ENCODE measurements at regions not wholly inside any gene's neighbourhood (a gene's known extent, or its start where the extent isn't known, plus 50 kb on each side); places are given as distances from the start of the nearest gene placed in this dataset.
"Not testable (repeated sequence)": the region's sequence is repeated elsewhere in the genome, so short reads cannot be mapped to it uniquely, and the experiment has no call there.

GRCh38 chr18:76602191-76602590 lies 107.1 kb upstream of the ZNF516 start:
- no peak for DNase-seq

DNA sequence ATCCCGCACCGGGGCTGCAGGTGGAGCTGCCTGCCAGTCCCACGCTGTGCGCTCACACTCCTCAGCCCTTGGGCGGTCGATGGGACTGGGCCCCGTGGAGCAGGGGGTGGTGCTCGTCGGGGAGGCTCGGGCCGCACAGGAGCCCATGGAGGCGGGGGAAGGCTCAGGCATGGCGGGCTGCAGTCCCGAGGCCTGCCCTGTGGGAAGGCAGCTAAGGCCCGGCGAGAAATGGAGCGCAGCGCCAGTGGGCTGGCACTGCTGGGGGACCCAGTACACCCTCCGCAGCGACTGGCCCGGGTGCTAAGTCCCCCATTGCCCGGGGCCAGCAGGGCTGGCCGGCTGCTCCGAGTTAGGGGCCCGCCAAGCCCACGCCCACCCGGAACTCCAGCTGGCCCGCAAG lies 105.0 kb upstream of the ZNF516 start:
- DNase-seq = not testable (repeated sequence)

DNA sequence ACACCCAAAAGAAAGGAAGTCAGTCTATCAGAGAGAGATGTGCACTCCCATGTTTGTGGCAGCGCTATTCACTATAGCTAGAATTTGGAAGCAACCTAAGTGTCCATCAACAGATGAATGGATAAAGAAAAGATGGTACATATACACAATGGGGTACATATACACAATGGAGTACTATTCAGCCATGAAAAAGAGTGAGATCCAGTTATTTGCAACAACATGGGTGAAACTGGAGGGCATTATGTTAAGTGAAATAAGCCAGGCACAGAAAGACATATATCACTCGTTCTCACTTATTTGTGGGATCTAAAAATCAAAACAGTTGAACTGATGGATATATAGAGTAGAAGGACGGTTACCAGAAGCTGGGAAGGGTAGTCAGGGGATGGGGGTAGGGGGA lies 99.9 kb upstream of the ZNF516 start:
- DNase-seq = no peak

DNA sequence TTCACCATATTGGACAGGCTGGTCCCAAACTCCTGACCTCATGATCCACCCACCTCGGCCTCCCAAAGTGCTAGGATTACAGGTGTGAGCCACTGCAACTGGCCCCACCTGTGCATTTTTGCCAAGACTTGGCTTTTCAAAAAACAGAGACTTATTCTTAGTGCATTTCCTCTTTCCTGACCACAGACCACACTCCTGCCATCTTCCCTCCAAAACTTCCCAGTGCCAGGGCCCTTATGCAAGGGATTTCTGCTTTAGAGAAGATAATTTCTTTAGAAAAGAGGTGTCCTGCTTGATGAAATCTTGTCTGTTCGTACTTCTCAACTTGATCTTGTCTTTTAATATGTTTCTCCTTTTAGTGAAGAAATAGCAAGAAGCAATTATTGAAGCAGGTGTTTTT lies 98.8 kb upstream of the ZNF516 start:
- DNase-seq = no peak

- DNase-seq = no peak
These were observed 97.9 kb upstream of the ZNF516 start for GRCh38 chr18:76592981-76593381.

GRCh38 chr18:76592096-76592495 lies 97.1 kb upstream of the ZNF516 start:
- no peak for DNase-seq

- DNase-seq = no peak
These were observed 94.8 kb upstream of the ZNF516 start for GRCh38 chr18:76589866-76590265.

DNA sequence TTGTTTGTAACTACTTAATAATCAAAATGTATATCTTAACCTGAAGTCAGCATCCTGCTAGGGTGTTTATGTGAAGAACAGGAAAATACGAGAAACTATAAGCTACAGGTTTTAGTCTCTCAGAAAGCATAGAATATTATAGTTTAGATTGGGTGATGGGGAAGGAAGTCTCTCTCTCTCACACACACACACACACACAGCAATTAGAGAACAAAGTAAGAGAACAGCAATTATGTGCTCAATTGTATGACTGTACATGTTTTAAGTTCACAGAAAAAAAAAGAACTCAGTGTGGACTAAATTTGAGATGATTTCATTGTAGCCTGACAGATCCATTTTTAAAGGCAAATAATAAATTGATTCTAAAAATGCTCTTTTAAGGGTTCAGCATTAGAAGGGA lies 94.3 kb upstream of the ZNF516 start:
- DNase-seq = peak; percentile 29

DNA sequence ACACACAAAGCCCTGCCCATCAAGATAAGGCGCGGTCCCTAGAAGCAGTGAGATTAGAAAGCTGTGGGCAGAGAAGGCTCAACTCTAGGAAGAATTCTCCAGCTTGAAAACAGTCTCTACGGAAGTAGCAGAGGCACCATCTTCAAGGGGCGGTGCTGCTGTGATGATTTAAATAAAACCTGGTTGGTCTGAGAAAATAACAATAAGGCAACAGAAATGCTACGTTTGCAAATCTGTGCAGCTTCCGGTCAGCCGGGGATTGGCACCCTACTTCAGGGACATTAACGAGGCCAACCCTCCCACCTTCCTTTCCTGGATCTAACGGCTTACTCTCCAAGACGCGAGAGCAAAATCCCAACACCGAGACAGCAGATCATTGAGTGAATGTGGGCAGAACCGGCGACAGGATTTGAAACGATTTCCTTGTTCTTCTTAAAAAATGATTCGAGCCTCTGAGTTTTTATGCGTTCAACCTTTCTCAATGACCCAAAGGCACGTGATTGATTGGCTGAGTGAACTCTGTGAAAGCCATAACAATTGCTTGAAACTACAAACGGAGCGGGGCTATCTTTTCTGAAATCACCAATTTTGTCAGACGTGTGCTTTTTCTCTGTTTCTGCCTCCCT lies 93.7 kb upstream of the ZNF516 start:
- peak; percentile 31 for DNase-seq

DNA sequence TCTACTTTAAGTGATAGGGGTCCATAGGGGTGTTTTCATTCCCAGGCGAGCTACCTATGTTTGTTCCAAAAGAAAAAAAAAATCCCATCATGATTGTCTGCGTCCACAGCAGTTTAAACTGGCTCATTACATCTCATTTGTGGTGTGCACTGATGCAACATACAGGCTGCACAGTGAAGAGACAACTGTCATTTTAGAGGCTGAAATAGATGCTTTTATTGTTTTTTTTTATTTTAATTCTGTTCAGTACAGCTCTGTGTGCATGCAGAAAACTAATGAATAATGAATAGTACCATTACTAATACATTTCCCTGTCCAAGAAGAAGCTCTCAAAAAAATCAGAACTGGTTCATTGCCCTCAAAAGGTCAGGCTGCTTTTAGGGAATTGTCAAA lies 92.8 kb upstream of the ZNF516 start:
- no peak for DNase-seq

- DNase-seq = no peak
These were observed 92.3 kb upstream of the ZNF516 start for GRCh38 chr18:76587147-76587878.

- DNase-seq = no peak
These were observed 89.6 kb upstream of the ZNF516 start for GRCh38 chr18:76584414-76585310.

DNA sequence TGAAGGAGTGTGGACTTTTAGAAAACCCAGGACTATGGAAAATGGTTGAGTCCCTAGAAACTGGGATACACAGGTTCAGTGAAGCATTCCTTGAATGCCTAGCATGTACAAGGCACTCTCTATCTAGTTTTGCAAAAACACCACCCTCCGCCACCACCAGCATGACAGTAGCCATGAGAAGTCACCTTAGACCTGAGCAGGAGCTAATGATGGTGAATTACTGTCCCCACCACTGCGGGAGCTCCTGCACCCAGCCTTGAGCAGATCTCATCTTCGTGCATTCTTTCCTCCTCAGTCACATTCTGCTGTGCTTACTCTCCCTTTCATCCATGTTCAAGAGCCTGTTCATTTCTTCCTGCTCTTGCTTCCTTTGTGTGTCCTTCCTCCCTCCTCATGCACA lies 86.2 kb upstream of the ZNF516 start:
- DNase-seq = no peak

GRCh38 chr18:76580288-76580962 lies 85.4 kb upstream of the ZNF516 start:
- DNase-seq = no peak

- DNase-seq = no peak
These were observed 84.3 kb upstream of the ZNF516 start for GRCh38 chr18:76579301-76579695.

DNA sequence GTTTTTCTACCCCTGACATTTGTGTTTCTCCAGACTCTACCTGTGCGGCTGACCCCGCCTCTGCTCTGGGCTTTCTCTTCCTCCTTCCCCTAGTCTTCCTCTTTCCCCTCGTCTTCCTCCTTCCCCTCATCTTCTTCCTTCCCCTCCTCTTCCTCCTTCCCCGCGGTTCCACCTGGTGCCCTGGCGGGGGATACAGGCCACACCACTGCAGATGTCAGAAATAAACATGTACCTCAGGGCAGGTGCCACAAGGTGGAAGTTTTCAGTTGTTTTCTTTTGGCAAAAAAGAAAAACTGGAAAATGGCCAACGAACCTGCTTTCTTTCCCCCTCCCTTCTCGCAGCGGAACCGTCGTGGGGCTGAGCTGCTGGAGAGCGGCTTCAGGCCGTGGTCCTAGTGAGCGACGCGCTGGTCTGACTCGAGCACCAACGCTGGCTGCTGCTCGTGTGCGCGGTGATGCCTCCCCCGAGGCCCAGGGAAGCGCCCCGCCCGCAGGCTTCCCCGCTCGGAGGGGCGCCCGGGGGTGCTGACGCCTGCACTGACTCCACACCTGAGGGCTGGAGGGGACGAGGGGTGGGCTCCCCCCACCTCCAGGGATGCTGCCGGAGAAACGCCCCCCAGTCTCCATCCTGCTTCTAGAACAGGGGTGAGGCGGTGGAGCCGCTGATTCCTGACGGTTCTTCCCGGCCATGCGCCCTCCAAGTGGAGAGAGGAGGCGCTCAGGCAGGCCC lies 83.7 kb upstream of the ZNF516 start:
- no peak for DNase-seq

DNA sequence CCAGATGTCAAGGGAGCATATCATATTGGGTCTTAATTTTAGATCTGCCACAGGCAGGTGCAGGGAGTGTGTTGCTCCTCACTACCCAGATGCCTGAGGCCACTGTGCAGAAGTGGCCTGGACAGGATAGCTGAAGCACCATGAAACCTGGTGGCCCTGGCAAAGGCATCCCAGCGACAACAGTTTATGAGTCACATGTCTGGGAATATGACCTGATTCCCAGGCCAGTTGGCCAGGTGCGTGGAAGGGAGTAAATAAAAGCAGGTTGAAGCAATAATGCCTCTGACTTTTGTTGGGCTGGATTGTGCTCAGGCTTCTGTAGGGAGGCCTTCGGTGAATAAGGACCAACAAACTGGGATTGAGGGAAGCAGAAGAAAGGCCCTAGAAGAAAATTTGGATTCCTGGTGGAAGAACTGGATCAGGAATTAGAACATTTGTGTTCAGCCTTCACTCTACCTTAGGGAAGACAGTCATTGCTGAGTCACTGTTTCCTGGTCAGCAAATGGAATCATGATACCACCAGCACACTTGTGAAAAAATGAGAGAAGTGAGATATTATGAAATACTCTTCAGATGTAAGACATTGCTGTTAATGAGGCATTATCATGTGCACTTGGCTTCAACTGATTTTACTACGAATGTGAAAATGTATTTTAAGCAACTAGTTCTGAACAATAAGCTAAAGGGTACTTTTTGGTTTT lies 78.4 kb upstream of the ZNF516 start:
- peak; percentile 85 for DNase-seq

GRCh38 chr18:76572518-76573247 lies 77.6 kb upstream of the ZNF516 start:
- no peak for DNase-seq

DNA sequence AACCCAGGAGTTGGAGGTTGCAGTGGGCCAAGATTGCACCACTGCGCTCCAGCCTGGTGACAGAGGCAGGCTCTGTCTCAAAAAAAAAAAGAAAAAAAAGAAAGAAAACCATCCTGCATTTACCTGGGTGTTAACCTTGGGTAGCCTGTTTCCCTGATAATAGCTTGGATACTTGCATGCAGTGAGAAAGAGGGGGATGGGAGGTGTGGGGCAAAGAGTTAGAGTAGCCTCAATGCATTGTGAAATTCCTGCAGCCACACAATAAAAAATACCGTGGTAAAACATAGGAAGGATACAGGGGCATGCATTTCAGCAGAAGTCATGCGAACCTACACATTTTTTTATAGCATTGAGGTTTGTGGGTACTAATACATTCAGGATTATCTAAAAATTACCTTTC lies 76.6 kb upstream of the ZNF516 start:
- no peak for DNase-seq

DNA sequence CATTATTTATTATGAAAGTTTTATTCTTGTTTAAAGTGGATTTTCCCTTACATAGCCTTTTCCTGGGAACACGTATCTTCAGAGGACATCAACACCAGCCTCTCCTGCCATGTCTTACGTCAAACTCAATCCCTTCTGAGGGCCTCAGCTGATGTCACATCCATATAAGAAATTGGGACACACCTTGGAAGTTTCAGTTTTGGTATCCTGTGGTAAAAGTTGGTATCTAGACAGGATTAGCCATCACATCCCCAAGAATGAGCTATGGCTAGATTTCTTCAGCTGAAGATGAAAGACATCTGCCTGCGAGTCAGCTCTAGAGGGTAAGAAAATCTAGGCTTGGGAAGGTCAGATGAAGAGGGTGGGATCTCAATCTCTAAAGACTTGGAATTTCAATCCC lies 75.8 kb upstream of the ZNF516 start:
- peak; percentile 53 for DNase-seq

Data from suppressor macrophage treated with lipopolysaccharide for 4 hours (primary cell).